ENCODE measurements at regions not wholly inside any gene's neighbourhood (a gene's known extent, or its start where the extent isn't known, plus 50 kb on each side); places are given as distances from the start of the nearest gene placed in this dataset.

DNA sequence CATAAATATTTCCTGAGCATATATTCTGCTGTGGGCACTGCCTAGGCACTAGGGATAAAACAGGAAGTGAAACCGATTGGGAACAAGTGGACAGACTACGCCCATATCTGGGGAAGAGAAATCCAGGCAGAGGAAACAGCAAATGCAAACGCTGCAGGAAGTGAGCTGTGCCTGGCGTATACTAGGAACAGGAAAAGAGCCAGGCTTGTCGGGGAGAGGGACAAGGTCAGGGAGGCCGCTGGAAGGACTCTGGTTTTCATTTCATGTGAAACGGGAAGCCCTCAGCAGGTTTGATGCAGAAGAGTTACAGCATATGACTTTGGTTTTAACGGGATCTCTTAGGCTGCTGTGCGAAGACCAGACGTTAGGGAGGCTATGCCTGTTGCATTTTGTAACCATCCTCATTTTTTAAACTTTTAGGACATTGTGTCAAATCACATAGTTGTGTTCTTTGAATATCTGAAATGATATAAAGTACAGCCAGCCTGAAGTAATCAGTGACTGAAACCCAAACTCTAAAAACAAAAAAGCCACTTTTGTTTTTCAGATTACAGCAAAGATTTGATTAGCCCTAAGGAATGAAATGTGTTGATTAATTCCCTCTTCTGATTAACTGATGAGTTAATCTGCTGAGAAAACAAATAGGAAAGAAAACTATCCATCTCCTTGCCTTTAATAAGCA lies 110.2 kb upstream of the PIEZO2 start:
- no peak for DNase-seq

DNA sequence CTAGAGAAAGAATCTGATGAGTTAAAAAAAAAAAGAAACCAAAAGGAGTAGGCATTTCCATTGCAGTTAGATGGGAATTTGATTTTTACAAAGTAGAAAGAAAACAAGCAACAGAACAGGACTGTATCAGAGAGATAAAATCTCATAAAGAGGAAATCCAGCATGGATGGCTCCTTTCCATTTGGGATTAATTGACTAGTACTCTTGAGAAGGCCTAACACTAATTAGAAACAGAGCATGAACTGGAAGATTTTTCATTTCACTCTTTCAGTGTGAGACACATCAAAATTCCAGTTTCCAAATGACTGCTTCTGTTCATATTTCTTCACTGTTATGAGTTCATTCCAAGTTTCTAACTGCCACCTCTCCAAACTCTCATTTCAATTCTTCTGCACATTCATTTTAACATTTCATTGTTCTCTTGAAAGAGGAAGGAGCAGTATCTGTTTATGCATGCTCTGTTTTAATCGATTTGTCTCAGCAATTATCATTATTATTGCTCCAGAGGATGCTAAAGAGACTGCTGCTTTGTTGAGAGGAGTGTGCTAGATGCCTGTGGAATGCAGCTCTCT lies 108.8 kb upstream of the PIEZO2 start:
- DNase-seq = no peak

DNA sequence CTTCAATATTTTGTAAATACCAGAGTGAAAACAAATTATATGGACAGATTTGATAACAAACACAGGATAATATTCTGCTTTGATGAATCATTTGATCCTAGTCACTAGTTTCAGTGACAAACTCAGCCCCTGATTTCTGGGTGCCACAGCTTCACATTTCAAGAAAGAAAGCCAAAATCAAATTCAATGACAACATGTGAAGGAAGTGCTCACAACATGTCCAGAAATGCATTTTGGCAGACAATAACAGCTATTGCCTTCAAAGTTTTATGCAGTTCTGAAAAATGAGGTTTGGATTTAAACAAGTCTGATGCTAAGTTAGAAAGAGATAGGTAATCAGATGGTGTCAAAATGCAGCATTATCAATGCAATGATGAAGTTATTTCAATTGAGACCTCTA lies 106.9 kb upstream of the PIEZO2 start:
- no peak for DNase-seq

GRCh38 chr18:11251891-11252270 lies 102.5 kb upstream of the PIEZO2 start:
- DNase-seq = no peak

DNA sequence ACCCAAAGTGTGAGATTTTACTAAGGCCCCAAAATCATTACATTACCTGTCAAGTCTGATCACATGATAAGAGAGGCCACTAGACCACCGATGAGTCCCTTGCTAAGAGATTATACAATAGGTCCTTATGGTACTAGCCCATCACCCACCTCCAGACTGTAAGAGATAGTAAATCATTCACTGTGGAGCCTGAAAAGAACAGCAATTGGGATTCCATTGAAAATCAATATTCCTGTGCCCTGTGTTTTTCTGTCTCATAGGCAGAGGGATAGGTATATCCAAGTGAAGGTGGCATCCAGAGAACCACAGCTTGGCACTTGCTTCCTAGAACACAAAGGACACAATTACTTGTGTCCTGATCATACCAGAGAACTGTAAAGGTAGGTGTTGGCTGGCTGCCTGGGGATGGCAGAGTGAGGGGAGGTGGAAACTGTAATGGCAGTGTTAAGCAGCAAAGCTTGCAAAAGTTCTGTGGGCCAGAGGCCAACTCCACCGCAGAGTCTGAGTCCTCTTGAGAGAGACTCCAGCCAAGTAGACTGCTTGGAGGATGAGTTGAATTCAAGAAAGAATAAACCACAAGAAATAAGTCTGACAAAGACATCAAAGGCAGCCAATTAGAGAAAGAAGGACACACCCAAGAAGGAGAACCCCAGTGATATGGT lies 102.0 kb upstream of the PIEZO2 start:
- no peak for DNase-seq

DNA sequence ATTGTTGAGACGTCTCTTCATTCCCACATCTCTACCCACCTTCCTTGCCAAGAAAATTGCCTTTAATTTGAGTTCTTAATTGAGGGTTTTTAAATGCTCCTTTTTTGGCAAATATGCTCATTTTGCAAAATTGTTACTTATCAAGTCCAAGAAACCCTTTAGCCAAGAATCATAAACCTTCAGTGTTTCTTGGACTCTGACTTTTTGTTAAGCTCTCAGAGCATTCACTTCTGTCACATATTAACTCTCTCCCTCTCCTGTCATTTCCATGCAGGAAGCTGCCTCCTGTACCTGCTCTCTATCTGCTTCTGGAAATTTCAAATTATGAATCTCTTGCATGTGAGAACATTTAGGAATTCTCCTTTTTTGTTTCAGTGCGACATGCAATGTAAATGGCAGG lies 100.0 kb upstream of the PIEZO2 start:
- no peak for DNase-seq

- no peak for DNase-seq
These were observed 98.1 kb upstream of the PIEZO2 start for GRCh38 chr18:11247381-11247970.

DNA sequence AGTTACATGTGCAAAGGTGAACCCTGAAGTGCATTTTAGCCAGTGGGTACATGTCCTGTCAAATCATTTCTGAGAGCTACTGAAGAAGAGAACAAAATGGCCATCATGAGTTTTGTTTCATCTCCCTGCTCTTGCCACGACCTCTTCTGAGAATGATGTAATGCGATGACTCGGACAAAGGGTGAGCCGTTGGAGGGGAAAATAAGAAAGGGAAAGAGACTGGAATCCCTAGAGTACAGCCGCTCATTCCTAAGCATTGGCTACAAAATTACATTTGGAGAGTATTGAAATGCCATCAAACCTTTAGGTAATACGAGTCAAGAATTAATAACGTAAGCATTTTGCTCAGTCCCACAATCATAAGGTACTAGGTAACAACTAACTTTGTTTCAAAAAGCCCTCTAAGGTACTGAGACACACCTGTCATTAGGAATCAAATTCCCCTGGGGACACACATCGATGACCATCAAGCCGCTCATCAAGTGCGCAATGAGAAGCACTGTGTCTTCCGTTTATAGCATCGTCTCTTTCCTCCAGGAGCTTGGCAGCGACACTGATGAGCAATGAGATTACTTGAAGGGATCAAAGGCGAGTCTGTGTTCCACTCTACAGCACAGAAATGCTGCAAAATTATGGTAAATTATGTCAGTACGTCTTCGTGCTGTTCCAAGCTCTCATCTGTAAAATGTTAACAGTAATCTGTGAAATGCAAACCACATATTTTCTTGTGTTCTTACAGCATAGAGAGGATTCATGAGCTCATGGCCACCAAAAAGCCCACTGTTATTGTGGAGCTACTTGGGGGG lies 97.3 kb upstream of the PIEZO2 start:
- DNase-seq = no peak

DNA sequence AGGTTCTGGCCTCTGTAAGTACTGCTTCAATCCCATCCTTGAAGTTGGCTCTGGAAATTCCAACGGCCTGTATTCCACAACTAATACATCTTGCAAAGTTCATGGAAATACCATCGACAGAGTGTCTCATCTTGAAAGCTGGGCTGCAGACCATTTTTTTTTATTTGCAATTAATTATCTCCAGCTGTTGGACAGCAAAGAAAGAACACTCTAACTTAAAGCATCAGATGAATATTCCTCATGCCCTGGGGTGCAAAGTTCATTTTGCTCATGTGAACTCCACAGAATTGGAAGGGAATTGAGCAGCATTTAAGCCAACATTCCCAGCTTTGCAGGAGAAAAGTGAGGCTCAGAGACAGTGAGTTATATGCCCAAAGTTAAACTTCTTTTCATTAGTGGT lies 96.5 kb upstream of the PIEZO2 start:
- no peak for DNase-seq

DNA sequence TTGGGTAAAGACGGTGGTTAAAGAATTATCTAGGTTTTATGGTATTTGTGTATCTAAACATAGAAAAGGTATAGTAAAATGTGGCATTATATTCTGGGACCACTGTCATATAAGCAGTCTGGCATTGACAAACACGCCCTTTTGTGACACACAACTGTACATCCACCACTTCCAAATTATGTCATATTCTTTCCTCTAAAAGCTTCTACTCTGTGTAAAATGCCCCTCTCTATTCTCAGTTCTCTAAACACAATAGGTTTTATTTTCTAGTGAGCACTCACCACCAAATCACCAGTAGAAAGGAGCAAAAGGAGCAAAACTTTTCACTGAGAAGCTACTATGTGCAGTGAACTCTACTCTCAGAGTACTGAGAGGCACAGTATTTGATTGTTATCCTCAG lies 88.1 kb upstream of the PIEZO2 start:
- no peak for DNase-seq

DNA sequence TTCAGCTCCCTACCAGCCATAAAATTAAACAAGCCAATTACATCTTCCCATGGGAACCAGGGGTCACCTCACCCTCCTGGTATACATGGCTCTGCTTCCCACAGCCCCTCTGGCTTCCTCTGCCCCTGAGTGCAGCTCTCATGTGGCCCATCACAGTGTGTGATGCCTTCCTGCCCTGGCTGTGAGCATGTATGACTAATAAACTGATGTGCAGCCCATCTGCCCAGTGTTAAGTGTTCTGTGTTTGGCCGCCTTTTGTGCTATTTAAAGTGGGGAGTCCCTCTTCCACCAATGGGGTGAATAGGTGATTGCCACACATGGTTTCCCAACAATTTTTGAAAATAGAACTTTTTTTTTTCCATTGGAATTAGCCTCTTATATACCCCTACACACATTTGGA lies 87.7 kb upstream of the PIEZO2 start:
- DNase-seq = no peak

- DNase-seq = no peak
These were observed 74.8 kb upstream of the PIEZO2 start for GRCh38 chr18:11224153-11224552.

DNA sequence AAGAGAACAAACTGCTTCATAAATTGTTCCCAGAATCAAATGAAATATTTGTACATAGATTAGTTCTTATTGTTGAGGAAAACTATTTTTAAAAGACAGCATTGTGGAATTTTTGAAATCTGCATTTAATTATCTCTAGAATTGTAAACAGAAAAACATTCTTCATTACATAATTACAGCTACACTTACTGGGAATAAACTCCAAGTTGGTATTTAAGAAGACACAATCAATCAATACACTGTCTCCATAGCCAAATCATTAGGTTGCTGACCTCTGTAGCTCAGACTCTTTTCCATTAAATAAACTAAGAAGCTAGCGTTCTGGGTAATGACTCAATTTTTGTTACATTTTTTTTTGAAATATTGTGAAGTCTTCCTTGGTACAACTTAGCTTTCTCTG lies 70.2 kb upstream of the PIEZO2 start:
- no peak for DNase-seq

- DNase-seq = no peak
These were observed 65.8 kb upstream of the PIEZO2 start for GRCh38 chr18:11215216-11215615.

- no peak for DNase-seq
These were observed 54.7 kb upstream of the PIEZO2 start for GRCh38 chr18:11204020-11204419.

GRCh38 chr18:11199477-11199876 lies 50.1 kb upstream of the PIEZO2 start:
- DNase-seq = no peak
